K562 (cell line): ENCODE measurements at regions not wholly inside any gene's neighbourhood (a gene's known extent, or its start where the extent isn't known, plus 50 kb on each side); places are given as distances from the start of the nearest gene placed in this dataset.

Experiments used
- ATAC-seq: fragments of 200-7000 bp; cut with Tn5 transposase; 3 replicates; pipeline ENCODE4 v1.9.1; 2020; ENCODE audit warnings: moderate library complexity
- BruUV-seq: library from RNA; stranded (reverse); fragments of 400-500 nt; replicated peaks from 2 replicates; lab custom pipeline; 2021; lab: Mats Ljungman, UMichigan
- CTCF ChIA-PET: fragments of 300-600 bp; formaldehyde crosslinking; extraction: SDS; loops from one replicate; lab custom pipeline; 2021; ENCODE audit warnings: low intra/inter-chr PET ratio; lab: Yijun Ruan, JAX
- POLR2A ChIA-PET: fragments of 300-600, 350-650 bp; sonication (Branson Sonifier 250); formaldehyde crosslinking; extraction: SDS; loops from one replicate; lab custom pipeline; 2021; ENCODE audit warnings: antibody characterized with exemption, inconsistent platforms; lab: Yijun Ruan, JAX
- DNase-seq, 4 experiments: peaks; one replicate each; pipeline versions ENCODE4 v3.0.0 to v3.0.0-alpha.2; 2011 to 2018; ENCODE audit warnings: low spot score in 3 of 4, mixed read lengths in 3 of 4; ENCODE audit errors: extremely low read depth in 1 of 4
- FAIRE-seq: peaks from 2 replicates; lab custom pipeline; 2011; peaks lifted over from hg19 to GRCh38; lab: Jason Lieb, UNC
- H2AFZ ChIP-seq: 2 replicates; pipeline ENCODE4 v1.6.0; 2011; ENCODE audit warnings: low read depth, low read length, control low read depth, inconsistent platforms
- H3K27ac ChIP-seq: fragments of 200-600 bp; 3 replicates; pipeline ENCODE4 v1.8.0; 2011; ENCODE audit warnings: low read depth, mild to moderate bottlenecking, control low read depth, inconsistent platforms, low read length, moderate library complexity, mixed read lengths; ENCODE audit errors: extremely low read depth
- H3K27me3 ChIP-seq, 2 experiments: fragments of 300-600 bp in 1 of 2; 2 replicates in 1 of 2; 3 replicates in 1 of 2; pipeline versions ENCODE4 v1.6.0 to v1.8.0; 2011; ENCODE audit warnings: inconsistent platforms in 2 of 2, low read length in 2 of 2, mild to moderate bottlenecking in 1 of 2, mixed read lengths in 1 of 2, moderate library complexity in 1 of 2; ENCODE audit not compliant: control insufficient read depth in 2 of 2, insufficient read depth in 2 of 2
- H3K36me3 ChIP-seq: fragments of 300-600 bp; 3 replicates; pipeline ENCODE4 v1.8.0; 2011; ENCODE audit warnings: mild to moderate bottlenecking, low read length, inconsistent platforms; ENCODE audit not compliant: control insufficient read depth, insufficient read depth
- H3K4me1 ChIP-seq, 2 experiments: fragments of 200-600 bp in 1 of 2; replicated peaks in 1 of 2; 2 replicates in 1 of 2; 3 replicates in 1 of 2; pipeline versions ENCODE4 v1.5.1 to v1.8.0; 2011; ENCODE audit warnings: inconsistent platforms in 2 of 2, low read length in 2 of 2, mild to moderate bottlenecking in 1 of 2, mixed read lengths in 1 of 2, moderate library complexity in 1 of 2; ENCODE audit not compliant: control insufficient read depth in 2 of 2, insufficient read depth in 2 of 2
- H3K4me2 ChIP-seq: 2 replicates; pipeline ENCODE4 v1.6.1; 2011; ENCODE audit warnings: low read length, control low read depth, inconsistent platforms, mixed read lengths; ENCODE audit not compliant: insufficient read depth
- H3K4me3 ChIP-seq: fragments of 200-600 bp; sonication (generic), shearing (Covaris generic); 2 replicates; pipeline ENCODE4 v1.5.1; 2016; ENCODE audit warnings: control low read depth, inconsistent platforms
- H3K79me2 ChIP-seq: fragments of 200-600 bp; 3 replicates; pipeline ENCODE4 v1.8.0; 2011; ENCODE audit warnings: low read length, inconsistent platforms; ENCODE audit not compliant: control insufficient read depth, insufficient read depth
- H3K9ac ChIP-seq, 2 experiments: 2 replicates each; pipeline versions ENCODE4 v1.6.0 to v1.6.1; 2011; ENCODE audit warnings: low read depth in 2 of 2, low read length in 2 of 2, control low read depth in 1 of 2, inconsistent platforms in 1 of 2, mild to moderate bottlenecking in 1 of 2, mixed read lengths in 1 of 2; ENCODE audit not compliant: insufficient read depth in 1 of 2
- H3K9me1 ChIP-seq: one replicate; pipeline ENCODE4 v1.6.0; 2011; ENCODE audit warnings: inconsistent platforms, mild to moderate bottlenecking, low read length, moderate library complexity; ENCODE audit not compliant: control insufficient read depth, insufficient read depth
- H3K9me3 ChIP-seq: replicated peaks from 2 replicates; pipeline ENCODE4 v1.5.1; 2011; ENCODE audit warnings: low read depth, low read length, inconsistent platforms; ENCODE audit not compliant: control insufficient read depth, insufficient read depth
- H4K20me1 ChIP-seq: replicated peaks from 2 replicates; pipeline ENCODE4 v1.6.1; 2011; ENCODE audit warnings: low read length, inconsistent platforms, mixed read lengths; ENCODE audit not compliant: control insufficient read depth, insufficient read depth
- ATF1 ChIP-seq, 2 experiments: fragments of 450-650 bp in 1 of 2; IDR thresholded peaks; 2 replicates each; pipeline ENCODE4 v1.6.1; 2016; ENCODE audit warnings: missing compliant biosample characterization in 1 of 2, missing genetic modification characterization in 1 of 2
- CAMTA2 ChIP-seq: fragments of 250-450 bp; sonication (Bioruptor Pico); conservative IDR thresholded peaks from 2 replicates; pipeline ENCODE4 v1.5.1; 2022
- ELF1 ChIP-seq: fragments of 200-800 bp; sonication (Bioruptor generic); IDR thresholded peaks from 2 replicates; pipeline ENCODE4 v1.6.1; 2016; ENCODE audit warnings: missing genetic modification characterization, missing compliant biosample characterization
- EP300 ChIP-seq: IDR thresholded peaks from 2 replicates; pipeline ENCODE4 v1.6.1; 2012; ENCODE audit warnings: low read length, improper control_type of control experiment
- FOXA1 ChIP-seq: fragments of 450-650 bp; IDR thresholded peaks from 2 replicates; pipeline ENCODE4 v1.6.1; 2016; ENCODE audit warnings: mild to moderate bottlenecking, borderline replicate concordance
- JUNB ChIP-seq: fragments of 450-650 bp; formaldehyde crosslinking; conservative IDR thresholded peaks from 2 replicates; pipeline ENCODE4 v1.4.0; 2020; ENCODE audit warnings: mild to moderate bottlenecking
- KDM2B ChIP-seq: fragments of 250-450 bp; sonication (Bioruptor Pico); IDR thresholded peaks from 2 replicates; pipeline ENCODE4 v1.8.0; 2021; ENCODE audit warnings: mild to moderate bottlenecking, moderate library complexity
- NR3C1 ChIP-seq: sonication (generic); formaldehyde crosslinking; IDR thresholded peaks from 2 replicates; pipeline ENCODE4 v1.8.1; 2022; ENCODE audit warnings: missing genetic modification reagents
- PHF20 ChIP-seq: fragments of 450-650 bp; IDR thresholded peaks from 2 replicates; pipeline ENCODE4 v1.6.1; 2018; ENCODE audit not compliant: partially characterized antibody
- POLR3A ChIP-seq: IDR thresholded peaks from 2 replicates; pipeline ENCODE4 v1.6.1; 2011; ENCODE audit warnings: borderline replicate concordance, mild to moderate bottlenecking, moderate library complexity; ENCODE audit not compliant: insufficient read length, insufficient read depth; ENCODE audit errors: extremely low read depth
- PTBP1 ChIP-seq: fragments of 200-400 bp; formaldehyde crosslinking; IDR thresholded peaks from 2 replicates; pipeline ENCODE4 v1.6.1; 2017; ENCODE audit warnings: low read depth, low read length
- SMAD4 ChIP-seq: fragments of 250-450 bp; sonication (Bioruptor Pico); conservative IDR thresholded peaks from 2 replicates; pipeline ENCODE4 v1.8.0; 2021; ENCODE audit warnings: inconsistent platforms, mild to moderate bottlenecking, moderate library complexity
- ZNF584 ChIP-seq: fragments of 200-800 bp; sonication (Bioruptor generic); IDR thresholded peaks from 2 replicates; pipeline ENCODE4 v1.6.1; 2016; ENCODE audit warnings: low read depth, mild to moderate bottlenecking, missing genetic modification characterization, missing compliant biosample characterization
- WGBS: fragments of 100-300 bp; shearing (Covaris generic); methylation state at CpG from one replicate; pipeline ENCODE4 v1.1.6; 2016; ENCODE audit warnings: low coverage, mixed read lengths; ENCODE audit not compliant: insufficient coverage; ENCODE audit errors: missing lambda C conversion rate; 5-methylcytosine and 5-hydroxymethylcytosine counted together
- in situ Hi-C: fragments of 300-500 bp; cut with MboI; formaldehyde crosslinking; loops from 4 replicates; pipeline ENCODE4 v1.15.0; 2018; ENCODE audit warnings: inconsistent platforms, mixed read lengths
- intact Hi-C: fragments of 100-400 bp; cut with micrococcal nuclease; formaldehyde crosslinking; loops from 2 replicates; pipeline ENCODE4 v1.14.2; 2022
- TF ChIP-seq, protein P1 (sequence below): fragments of 200-800 bp; sonication (Bioruptor generic); IDR thresholded peaks from 2 replicates; pipeline ENCODE4 v1.6.1; 2016; ENCODE audit warnings: missing genetic modification characterization, missing compliant biosample characterization
- TF ChIP-seq, protein P2 (sequence below): fragments of 450-650 bp; formaldehyde crosslinking; IDR thresholded peaks from 2 replicates; pipeline ENCODE4 v1.4.0; 2020; ENCODE audit warnings: mild to moderate bottlenecking, moderate library complexity

GRCh38 chr4:156230176-156230575, 276.5 kb upstream of the CTSO start (continued):
- TF ChIP-seq, protein P1, sequence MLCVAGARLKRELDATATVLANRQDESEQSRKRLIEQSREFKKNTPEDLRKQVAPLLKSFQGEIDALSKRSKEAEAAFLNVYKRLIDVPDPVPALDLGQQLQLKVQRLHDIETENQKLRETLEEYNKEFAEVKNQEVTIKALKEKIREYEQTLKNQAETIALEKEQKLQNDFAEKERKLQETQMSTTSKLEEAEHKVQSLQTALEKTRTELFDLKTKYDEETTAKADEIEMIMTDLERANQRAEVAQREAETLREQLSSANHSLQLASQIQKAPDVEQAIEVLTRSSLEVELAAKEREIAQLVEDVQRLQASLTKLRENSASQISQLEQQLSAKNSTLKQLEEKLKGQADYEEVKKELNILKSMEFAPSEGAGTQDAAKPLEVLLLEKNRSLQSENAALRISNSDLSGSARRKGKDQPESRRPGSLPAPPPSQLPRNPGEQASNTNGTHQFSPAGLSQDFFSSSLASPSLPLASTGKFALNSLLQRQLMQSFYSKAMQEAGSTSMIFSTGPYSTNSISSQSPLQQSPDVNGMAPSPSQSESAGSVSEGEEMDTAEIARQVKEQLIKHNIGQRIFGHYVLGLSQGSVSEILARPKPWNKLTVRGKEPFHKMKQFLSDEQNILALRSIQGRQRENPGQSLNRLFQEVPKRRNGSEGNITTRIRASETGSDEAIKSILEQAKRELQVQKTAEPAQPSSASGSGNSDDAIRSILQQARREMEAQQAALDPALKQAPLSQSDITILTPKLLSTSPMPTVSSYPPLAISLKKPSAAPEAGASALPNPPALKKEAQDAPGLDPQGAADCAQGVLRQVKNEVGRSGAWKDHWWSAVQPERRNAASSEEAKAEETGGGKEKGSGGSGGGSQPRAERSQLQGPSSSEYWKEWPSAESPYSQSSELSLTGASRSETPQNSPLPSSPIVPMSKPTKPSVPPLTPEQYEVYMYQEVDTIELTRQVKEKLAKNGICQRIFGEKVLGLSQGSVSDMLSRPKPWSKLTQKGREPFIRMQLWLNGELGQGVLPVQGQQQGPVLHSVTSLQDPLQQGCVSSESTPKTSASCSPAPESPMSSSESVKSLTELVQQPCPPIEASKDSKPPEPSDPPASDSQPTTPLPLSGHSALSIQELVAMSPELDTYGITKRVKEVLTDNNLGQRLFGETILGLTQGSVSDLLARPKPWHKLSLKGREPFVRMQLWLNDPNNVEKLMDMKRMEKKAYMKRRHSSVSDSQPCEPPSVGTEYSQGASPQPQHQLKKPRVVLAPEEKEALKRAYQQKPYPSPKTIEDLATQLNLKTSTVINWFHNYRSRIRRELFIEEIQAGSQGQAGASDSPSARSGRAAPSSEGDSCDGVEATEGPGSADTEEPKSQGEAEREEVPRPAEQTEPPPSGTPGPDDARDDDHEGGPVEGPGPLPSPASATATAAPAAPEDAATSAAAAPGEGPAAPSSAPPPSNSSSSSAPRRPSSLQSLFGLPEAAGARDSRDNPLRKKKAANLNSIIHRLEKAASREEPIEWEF (CRISPR knock-in tag) = no peak

GRCh38 chr4:156228676-156229075, 275.0 kb upstream of the CTSO start:
- no peak for FAIRE-seq
- Histone ChIP-seq H3K9me1 (no peaks in the 10 kb centered on the region), H3K4me3 (no peak overlapping the region), H3K9me3 (no peaks in the 10 kb centered on the region), H3K4me2 (no peak overlapping the region), H4K20me1 (no peaks in the 10 kb centered on the region), H3K27ac (no peak overlapping the region), H2AFZ (no peak overlapping the region), H3K79me2 (no peaks in the 10 kb centered on the region), H3K27me3 (no peaks in the 10 kb centered on the region), H3K4me1 (no peaks in the 10 kb centered on the region), H3K9ac (no peak overlapping the region), H3K36me3 (no peaks in the 10 kb centered on the region)
- no peak for ATAC-seq
- intact Hi-C loops (no loop called here), in situ Hi-C loops (no loop called here)
- no TSS peak for BruUV-seq
- TF ChIP-seq PHF20 = no peak
- no peak for TF ChIP-seq KDM2B (CRISPR knock-in tag)
- no peak for TF ChIP-seq POLR3A
- no peak for TF ChIP-seq NR3C1 (CRISPR knock-in tag)
- TF ChIP-seq JUNB = no peak
- TF ChIP-seq SMAD4 (CRISPR knock-in tag) = no peak
- TF ChIP-seq FOXA1 = no peak
- no peak for TF ChIP-seq ZNF584 (CRISPR knock-in tag)
- no peak for TF ChIP-seq ELF1 (tag)
- no peak for TF ChIP-seq PTBP1
- TF ChIP-seq CAMTA2 = no peak
- no peak for TF ChIP-seq ATF1 (CRISPR knock-in tag; IDR thresholded peaks at IDR 0.05)
- TF ChIP-seq ATF1 (tag; IDR thresholded peaks at IDR 0.05) = no peak
- TF ChIP-seq, protein P2, sequence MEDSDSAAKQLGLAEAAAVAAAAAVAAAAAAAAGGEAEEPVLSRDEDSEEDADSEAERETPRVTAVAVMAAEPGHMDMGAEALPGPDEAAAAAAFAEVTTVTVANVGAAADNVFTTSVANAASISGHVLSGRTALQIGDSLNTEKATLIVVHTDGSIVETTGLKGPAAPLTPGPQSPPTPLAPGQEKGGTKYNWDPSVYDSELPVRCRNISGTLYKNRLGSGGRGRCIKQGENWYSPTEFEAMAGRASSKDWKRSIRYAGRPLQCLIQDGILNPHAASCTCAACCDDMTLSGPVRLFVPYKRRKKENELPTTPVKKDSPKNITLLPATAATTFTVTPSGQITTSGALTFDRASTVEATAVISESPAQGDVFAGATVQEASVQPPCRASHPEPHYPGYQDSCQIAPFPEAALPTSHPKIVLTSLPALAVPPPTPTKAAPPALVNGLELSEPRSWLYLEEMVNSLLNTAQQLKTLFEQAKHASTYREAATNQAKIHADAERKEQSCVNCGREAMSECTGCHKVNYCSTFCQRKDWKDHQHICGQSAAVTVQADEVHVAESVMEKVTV (CRISPR knock-in tag) = no peak
- no peak for TF ChIP-seq EP300
- CTCF ChIA-PET = no interaction called here
- WGBS = 0% methylated on average over 3 of the region's 3 CpGs
- no peak for DNase-seq
- POLR2A ChIA-PET = no interaction called here
